DOHH2 (cell line): ENCODE measurements at regions not wholly inside any gene's neighbourhood (a gene's known extent, or its start where the extent isn't known, plus 50 kb on each side); places are given as distances from the start of the nearest gene placed in this dataset.
A peak's percentile ranks its signal among the peaks of the same experiment; 100 is the strongest.

Source experiments
- EZH2phosphoT487 ChIP-seq: fragments of 200-600 bp; sonication (generic); IDR thresholded peaks from 2 replicates; pipeline ENCODE4 v1.6.1; 2017; ENCODE audit warnings: borderline replicate concordance, mild to moderate bottlenecking, antibody characterized with exemption, low read length, moderate library complexity, mixed read lengths
- TF ChIP-seq, protein P1 (sequence below): fragments of 200-600 bp; sonication (generic); IDR thresholded peaks from one replicate; pipeline ENCODE4 v1.5.1; 2014; ENCODE audit warnings: antibody characterized with exemption, mild to moderate bottlenecking, low read depth, low read length; ENCODE audit not compliant: poor library complexity, severe bottlenecking

DNA sequence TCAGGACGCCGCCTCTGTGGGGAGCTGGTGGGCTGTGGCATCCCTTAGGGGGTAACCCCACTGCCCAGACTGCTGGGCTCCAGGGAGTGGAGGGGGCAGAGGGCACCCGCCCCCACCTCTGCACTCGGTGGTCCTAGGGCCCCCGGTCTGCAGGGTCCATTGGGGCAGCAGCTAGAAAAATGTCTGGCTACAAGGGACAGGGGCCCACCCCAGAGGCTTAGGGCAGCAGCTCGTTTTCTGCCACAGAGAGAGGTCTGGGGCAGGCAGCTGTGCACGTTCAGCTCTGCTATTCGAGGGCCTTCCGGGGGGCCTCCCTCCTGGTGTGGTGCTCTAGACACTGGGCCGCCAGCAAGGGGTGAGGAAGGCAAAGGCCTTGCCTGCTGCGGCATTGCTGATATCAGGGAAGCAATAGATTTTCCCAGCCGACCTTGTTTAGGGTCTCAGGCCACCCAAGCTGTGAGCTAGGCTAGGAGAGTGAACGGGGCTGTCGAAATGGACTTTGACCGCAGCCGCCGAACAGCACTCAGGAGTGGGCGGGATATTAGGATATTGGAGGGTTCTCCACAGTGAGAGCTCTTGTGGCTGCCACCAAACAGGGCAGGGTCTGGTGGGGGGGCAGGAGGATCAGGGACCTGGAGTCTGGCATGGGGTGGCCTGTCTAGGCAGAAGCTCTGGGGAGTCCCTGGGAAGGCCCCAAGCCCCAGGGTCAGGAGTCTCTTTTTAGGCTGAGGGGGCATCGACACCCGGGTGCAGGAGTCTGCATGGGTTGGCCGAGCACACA, 61.4 kb upstream of the KLF13 start:
- TF ChIP-seq, protein P1, sequence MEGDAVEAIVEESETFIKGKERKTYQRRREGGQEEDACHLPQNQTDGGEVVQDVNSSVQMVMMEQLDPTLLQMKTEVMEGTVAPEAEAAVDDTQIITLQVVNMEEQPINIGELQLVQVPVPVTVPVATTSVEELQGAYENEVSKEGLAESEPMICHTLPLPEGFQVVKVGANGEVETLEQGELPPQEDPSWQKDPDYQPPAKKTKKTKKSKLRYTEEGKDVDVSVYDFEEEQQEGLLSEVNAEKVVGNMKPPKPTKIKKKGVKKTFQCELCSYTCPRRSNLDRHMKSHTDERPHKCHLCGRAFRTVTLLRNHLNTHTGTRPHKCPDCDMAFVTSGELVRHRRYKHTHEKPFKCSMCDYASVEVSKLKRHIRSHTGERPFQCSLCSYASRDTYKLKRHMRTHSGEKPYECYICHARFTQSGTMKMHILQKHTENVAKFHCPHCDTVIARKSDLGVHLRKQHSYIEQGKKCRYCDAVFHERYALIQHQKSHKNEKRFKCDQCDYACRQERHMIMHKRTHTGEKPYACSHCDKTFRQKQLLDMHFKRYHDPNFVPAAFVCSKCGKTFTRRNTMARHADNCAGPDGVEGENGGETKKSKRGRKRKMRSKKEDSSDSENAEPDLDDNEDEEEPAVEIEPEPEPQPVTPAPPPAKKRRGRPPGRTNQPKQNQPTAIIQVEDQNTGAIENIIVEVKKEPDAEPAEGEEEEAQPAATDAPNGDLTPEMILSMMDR, result peak; percentile 30
- TF ChIP-seq EZH2phosphoT487, result no peak
